ENCODE measurements at regions not wholly inside any gene's neighbourhood (a gene's known extent, or its start where the extent isn't known, plus 50 kb on each side); places are given as distances from the start of the nearest gene placed in this dataset.

GRCh38 chr10:113302062-113302461, 250.8 kb upstream of the HABP2 start:
- no peaks in the 10 kb centered on the region for H3K4me1 Mint-ChIP-seq (ENCODE audit: low read depth)
- intact Hi-C loops (cut with DNase I, micrococcal nuclease), result no loop called here
- H3K27me3 ChIP-seq (ENCODE audit: control insufficient read depth in 1 of 2, insufficient read depth in 2 of 2, low read length in 2 of 2), result no peaks in the 10 kb centered on the region
- no peak overlapping the region for H3K4me3 Mint-ChIP-seq
- no peak overlapping the region for H3K4me3 ChIP-seq (ENCODE audit: low read length)
- no peak overlapping the region for H3K27ac ChIP-seq (ENCODE audit: low read depth in 1 of 2, low read length in 2 of 2)
- no peaks in the 10 kb centered on the region for H3K9me3 Mint-ChIP-seq
- ChIA-PET CTCF (no interaction called here), POLR2A (no interaction called here)
- no peaks in the 10 kb centered on the region for H3K4me1 ChIP-seq (ENCODE audit: insufficient read depth, low read length)
- no peaks in the 10 kb centered on the region for H3K36me3 Mint-ChIP-seq (ENCODE audit: low read depth)
- TF ChIP-seq CTCF (IDR thresholded peaks at IDR 0.05), result no peak
- no peaks in the 10 kb centered on the region for H3K9me3 ChIP-seq (ENCODE audit: control insufficient read depth in 1 of 2, insufficient read depth in 1 of 2, low read length in 2 of 2)
- no peak for ATAC-seq (ENCODE audit: poor library complexity)
- H3K27me3 Mint-ChIP-seq, result peaks cover 25% of the 10 kb centered on the region
- no peak overlapping the region for H3K27ac Mint-ChIP-seq
- no peak for DNase-seq
- no peaks in the 10 kb centered on the region for H3K36me3 ChIP-seq (ENCODE audit: insufficient read depth, low read length)

DNA sequence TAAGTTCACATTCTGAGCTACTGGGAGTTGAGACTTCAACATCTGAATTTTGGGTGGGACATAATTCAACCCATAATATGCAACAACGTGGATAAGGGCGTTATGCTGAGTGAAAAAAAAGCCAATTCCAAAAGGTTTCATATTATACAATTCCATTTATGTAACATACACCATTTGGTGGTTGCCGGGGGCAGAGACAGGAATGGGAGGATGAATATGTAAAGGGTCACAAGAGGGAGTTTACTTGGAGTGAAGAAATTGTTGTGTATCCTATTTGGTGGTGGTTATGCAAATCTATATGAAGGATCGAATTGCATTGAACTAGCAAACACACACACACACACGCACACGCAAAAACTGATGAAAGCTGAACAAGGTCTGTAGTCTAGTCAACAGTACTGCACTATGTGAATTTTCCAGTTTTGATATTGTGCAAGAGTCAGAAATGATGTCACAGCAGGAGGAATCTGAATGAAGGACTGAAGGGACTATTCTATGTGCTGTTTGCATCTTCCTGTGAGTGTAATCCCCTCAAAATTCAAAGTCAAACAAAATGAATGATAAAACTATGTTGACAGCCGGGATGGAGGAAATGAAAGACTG, 249.2 kb upstream of the HABP2 start:
- ChIA-PET CTCF (no interaction called here), POLR2A (no interaction called here)
- Mint-ChIP-seq H3K4me3 (no peak overlapping the region), H3K27ac (no peak overlapping the region), H3K4me1 (ENCODE audit: low read depth) (no peaks in the 10 kb centered on the region), H3K9me3 (no peaks in the 10 kb centered on the region), H3K27me3 (peaks cover 10% of the 10 kb centered on the region), H3K36me3 (ENCODE audit: low read depth) (no peaks in the 10 kb centered on the region)
- H3K27ac ChIP-seq (ENCODE audit: low read depth in 1 of 2, low read length in 2 of 2), result no peak overlapping the region
- ATAC-seq (ENCODE audit: poor library complexity), result no peak
- H3K36me3 ChIP-seq (ENCODE audit: insufficient read depth, low read length), result no peaks in the 10 kb centered on the region
- DNase-seq, result peak in 2 of 14 experiments; percentile 36 to 41
- H3K9me3 ChIP-seq (ENCODE audit: control insufficient read depth in 1 of 2, insufficient read depth in 1 of 2, low read length in 2 of 2), result no peaks in the 10 kb centered on the region
- no peak for TF ChIP-seq CTCF (IDR thresholded peaks at IDR 0.05)
- intact Hi-C loops (cut with DNase I, micrococcal nuclease), result no loop called here
- H3K4me3 ChIP-seq (ENCODE audit: low read length), result no peak overlapping the region
- no peaks in the 10 kb centered on the region for H3K27me3 ChIP-seq (ENCODE audit: control insufficient read depth in 1 of 2, insufficient read depth in 2 of 2, low read length in 2 of 2)
- H3K4me1 ChIP-seq (ENCODE audit: insufficient read depth, low read length), result no peaks in the 10 kb centered on the region

GRCh38 chr10:113304726-113305125, 248.1 kb upstream of the HABP2 start:
- Mint-ChIP-seq H3K36me3 (ENCODE audit: low read depth) (no peaks in the 10 kb centered on the region), H3K27ac (no peak overlapping the region), H3K4me3 (no peak overlapping the region), H3K4me1 (ENCODE audit: low read depth) (no peaks in the 10 kb centered on the region), H3K9me3 (no peaks in the 10 kb centered on the region), H3K27me3 (peaks cover 4% of the 10 kb centered on the region)
- intact Hi-C loops (cut with DNase I, micrococcal nuclease), result no loop called here
- POLR2A ChIA-PET, result no interaction called here
- H3K27ac ChIP-seq (ENCODE audit: low read depth in 1 of 2, low read length in 2 of 2), result no peak overlapping the region
- H3K4me3 ChIP-seq (ENCODE audit: low read length), result no peak overlapping the region
- H3K4me1 ChIP-seq (ENCODE audit: insufficient read depth, low read length), result no peaks in the 10 kb centered on the region
- no peaks in the 10 kb centered on the region for H3K9me3 ChIP-seq (ENCODE audit: control insufficient read depth in 1 of 2, insufficient read depth in 1 of 2, low read length in 2 of 2)
- ATAC-seq (ENCODE audit: poor library complexity), result no peak
- H3K27me3 ChIP-seq (ENCODE audit: control insufficient read depth in 1 of 2, insufficient read depth in 2 of 2, low read length in 2 of 2), result no peaks in the 10 kb centered on the region
- H3K36me3 ChIP-seq (ENCODE audit: insufficient read depth, low read length), result no peaks in the 10 kb centered on the region
- DNase-seq, result no peak
- no peak for TF ChIP-seq CTCF (IDR thresholded peaks at IDR 0.05)
- CTCF ChIA-PET, result no interaction called here

Measured in CD4-positive, alpha-beta T cell (primary cell).